CD4-positive, alpha-beta T cell treated with Interleukin-15 for 1 hour (primary cell): ENCODE measurements at regions not wholly inside any gene's neighbourhood (a gene's known extent, or its start where the extent isn't known, plus 50 kb on each side); places are given as distances from the start of the nearest gene placed in this dataset.

Source experiments
- DNase-seq: peaks from one replicate; pipeline ENCODE4 v3.0.0-alpha.2; 2020

DNA sequence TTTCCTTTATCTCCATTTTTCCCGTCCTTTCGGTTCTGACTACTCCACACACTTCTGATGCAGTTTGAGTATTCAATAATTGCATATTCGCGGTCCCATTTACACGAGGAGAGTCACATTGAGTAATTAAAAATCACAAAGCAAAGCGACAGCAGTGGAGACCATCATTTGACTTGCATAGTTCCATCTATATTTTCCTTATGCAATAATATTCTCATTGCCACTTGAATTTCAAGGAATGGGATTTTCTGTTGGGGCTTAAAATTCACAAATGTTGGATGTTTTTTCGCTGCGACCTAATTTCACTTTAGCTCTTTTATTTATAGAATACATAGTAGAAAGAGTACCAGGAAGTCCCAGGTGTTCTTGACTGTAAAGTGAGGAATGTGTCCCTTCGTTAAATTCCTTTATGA lies 186.8 kb downstream of the ZEB2 start:
- DNase-seq, result no peak

GRCh38 chr2:144332356-144333142 lies 187.4 kb downstream of the ZEB2 start:
- peak; percentile 89 for DNase-seq

GRCh38 chr2:144331674-144332355 lies 188.1 kb downstream of the ZEB2 start:
- no peak for DNase-seq

DNA sequence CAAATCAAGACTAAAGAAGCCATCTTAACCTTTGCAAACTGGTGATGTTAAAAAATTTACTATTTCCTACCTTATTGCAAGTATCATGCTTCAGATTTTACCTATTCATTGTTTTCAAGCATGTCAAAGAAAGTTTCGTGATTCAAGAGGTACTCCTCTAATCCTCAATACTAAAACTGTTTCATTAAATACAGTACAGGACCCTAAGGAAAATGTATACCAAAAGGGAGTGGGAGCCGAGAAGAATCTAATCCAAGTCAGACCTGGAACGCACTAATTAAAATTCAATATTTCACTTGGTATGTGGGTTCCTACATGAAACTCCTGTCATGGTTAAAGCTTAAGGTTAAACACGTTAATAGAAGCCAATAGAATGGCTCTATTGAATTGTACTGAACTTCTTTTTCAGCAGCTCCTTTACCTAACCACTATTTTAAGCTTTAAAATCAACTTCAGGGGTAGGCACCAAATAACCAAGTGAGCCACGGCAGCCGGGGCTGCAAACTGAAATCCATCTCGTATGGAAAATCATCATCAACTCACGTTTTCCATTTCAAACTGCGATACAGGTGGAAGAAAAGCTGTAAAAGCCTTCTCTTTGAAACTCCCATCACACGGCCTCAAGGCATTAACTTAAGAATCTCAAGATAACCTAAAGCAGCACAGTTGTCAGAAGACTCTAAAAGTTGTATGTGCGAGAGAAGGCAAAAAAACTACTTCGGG lies 188.8 kb downstream of the ZEB2 start:
- DNase-seq, result no peak

GRCh38 chr2:144329472-144329871 lies 190.4 kb downstream of the ZEB2 start:
- no peak for DNase-seq

- DNase-seq, result peak; percentile 22
Measured at GRCh38 chr2:144328938-144329337, 191.0 kb downstream of the ZEB2 start.

DNA sequence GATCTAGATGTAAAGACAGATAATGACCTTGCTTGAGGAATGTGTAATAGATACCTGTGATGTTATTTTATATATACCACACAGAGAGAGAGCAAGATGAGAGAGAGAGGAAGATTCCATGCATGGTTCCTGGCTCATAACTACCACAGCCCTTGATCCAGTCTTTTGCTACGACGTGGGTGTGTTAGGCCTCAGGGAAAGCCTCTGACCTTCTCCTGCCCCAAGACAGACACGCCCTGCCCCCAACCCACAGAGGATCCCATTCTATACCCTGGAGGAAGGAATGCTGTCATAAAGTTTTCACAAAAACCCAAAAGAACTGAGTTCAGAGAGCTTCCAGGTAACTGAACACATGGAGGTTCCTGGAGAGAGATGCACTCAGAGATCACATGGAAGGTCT lies 193.1 kb downstream of the ZEB2 start:
- no peak for DNase-seq

DNA sequence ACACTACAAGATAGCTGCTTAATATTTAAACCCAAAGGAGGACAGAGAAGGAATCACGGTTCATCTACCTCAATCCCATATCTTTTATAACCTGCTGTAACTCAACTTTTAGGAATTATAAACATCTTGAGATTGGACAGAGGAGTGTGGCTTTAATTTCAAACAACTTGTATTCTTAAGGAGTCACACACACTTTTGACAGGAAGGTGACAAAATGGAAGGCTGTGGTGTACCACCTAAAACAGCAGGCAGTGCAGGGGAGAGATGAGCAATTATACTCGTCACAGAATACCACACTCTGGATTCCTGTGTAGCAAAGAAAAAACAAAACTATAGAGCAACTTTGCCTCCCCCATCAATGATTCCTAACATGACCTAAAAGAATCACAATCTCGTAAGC lies 194.8 kb downstream of the ZEB2 start:
- DNase-seq, result peak; percentile 36

GRCh38 chr2:144324446-144325045 lies 195.4 kb downstream of the ZEB2 start:
- DNase-seq, result no peak

DNA sequence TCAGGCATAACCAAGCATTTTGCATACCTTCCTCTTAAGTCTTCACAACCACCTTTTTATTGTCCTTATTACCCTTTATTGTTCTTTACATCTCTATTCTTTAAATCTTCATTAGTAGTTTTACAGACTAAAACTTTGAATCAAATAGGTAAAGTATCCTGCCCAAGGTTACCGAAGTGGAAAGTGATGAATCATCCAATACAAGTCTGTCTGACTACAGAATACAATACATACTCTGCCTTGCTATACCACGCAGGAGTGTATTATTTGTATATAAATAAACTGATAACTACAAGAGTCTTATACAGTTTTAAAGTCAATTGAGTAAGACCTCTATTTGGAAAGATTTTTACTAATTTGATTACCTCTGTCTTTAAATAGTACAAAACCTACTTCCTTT lies 196.0 kb downstream of the ZEB2 start:
- DNase-seq, result no peak

DNA sequence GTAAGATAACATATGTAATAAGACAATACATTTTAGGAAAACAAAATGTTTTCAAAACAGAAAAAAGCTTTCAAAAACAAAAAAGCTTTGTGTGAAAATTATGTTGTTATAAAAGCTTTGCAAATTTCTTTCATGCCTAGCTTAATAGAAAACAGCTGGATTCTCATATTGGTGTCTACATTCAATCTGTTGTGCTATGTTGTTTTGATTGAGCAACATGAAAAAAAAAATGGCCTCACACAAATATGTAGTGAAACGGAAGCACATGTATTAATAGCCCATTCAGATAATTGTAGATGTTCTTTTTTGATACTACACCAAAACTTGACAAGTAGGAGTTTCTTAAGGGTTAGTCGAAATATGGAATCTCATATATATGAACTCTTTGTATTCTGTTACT lies 197.5 kb downstream of the ZEB2 start:
- DNase-seq, result no peak

GRCh38 chr2:144320491-144320890 lies 199.4 kb downstream of the ZEB2 start:
- peak; percentile 51 for DNase-seq

DNA sequence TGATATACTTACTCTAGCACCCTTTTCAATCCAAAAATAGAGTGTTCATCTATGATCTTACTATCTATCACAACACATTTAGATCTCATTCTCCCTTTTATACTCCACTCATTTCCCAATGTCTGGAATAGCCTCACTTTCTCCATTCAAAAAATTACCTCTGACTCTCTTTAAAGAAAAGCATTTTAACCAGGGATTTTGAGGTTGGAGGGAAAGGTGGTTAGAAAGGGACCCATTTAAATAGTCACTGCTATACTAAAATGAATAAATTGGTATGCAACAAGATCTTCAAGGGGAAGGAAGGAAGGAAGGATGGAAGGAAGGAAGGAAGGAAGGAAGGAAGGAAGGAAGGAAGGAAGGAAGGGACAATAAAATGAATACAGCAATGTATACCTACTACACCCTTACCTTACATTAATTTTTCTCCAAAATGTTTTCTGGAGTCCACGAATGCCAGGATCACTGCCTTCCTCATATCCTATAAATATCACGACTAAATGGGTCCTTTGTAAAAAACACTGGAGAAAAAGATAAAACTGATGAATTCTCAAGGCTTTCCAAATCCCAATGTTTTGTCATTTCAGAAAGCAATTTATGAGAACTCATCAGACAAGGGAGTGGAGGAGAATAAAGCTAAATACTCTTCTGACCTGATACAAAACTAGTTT lies 202.7 kb downstream of the ZEB2 start:
- DNase-seq, result no peak

DNA sequence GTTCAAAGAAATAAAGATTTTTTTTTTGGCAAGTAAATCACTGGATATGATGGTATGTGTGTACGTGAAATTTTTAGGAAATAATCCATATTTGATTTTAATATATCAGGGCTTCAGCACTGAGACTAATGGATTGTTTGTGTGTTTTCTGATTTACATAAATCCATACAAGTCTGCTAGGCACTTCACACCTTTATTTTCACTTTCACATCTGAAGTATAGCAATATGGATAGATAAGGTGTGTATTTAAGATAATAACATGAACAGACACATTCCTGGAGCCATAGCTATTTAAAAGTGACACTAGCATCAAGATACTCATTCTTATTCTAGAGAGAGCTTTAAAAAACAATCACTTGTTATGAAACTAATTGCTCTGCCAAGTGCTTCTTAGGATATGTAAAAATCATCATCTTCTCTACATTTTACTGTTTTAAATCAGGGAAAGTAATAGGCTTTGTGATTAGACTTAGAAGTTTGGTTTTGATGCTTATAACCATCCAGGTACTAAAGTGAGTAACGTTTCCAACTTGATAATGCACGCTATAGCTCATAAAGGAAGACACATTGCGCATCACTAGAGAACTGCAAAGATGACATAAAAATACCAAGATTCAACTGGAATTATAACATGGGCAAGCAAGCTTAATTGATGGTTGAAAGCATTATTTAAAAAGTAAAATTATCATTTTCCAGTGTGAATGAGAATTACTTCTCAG lies 208.9 kb downstream of the ZEB2 start:
- no peak for DNase-seq

DNA sequence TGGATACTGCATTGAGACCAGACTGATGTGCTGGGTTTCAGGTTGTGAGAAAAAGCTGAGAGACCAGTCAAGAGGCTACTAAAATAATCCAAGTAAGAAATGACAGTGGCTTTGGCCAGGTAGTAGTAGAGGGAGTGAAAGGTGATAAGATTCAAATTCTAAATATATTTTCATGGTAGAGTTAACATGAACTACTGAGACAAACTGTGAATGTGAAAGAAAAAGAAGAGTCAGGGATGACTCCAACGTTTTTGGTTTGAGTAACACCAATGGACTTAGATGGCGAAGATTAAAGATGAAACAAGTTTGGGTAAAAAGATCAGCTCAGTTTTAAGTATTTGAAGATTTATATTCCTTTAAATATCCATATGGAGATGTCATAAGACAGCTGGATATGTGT lies 209.4 kb downstream of the ZEB2 start:
- DNase-seq, result no peak

DNA sequence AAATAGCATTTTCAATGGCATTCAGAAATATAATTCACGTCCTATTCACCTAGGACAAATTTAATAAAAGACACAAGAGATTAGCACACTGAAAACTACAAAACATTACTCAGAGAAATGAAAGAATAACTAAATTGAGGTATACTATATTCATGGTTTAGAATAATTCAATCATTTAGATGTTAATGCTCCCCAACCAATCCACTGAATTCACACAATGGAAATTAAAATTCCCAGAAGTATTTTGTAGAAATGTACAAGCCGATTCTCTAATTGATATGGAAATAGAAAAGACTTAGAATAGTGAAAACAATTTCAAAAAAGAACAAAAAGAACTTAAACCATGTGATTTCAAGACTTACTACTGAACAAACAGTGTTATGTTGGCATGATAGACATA lies 212.2 kb downstream of the ZEB2 start:
- DNase-seq, result no peak

DNA sequence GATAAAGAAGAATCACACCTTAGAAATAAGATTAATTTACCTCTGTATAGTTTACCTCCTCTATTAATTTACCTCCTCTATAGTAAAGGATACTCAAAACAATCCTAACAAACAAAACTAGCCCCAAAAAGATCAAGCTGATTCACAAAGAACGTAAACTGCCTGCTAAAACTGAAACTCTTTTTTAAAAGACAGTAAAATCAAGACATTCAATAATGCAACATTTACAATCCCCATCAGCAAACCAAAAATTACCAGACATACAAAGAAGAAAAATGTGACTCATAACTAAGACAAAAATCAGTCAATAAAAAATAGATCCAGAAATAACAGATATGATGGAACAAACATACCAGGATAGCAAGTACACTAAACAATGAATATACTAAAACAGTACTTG lies 215.7 kb downstream of the ZEB2 start:
- no peak for DNase-seq

DNA sequence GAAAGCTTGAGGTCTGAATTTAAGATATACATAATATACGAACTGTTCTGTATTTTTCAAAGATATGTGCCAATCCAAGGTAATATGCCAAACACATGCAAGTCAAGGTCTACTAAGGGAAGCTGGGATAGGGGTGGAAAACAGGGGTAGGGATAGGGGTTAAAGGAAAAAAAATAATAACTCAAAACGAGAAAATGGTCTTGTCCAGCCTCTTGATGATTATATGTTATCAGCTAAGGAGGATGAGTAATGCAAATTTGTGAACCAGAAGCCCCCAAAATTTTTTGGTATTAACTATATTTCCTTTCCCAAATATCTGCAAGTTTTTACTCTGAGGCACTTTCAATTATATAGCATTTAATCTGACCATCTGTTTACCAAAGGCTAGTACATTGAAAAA lies 219.3 kb downstream of the ZEB2 start:
- no peak for DNase-seq

DNA sequence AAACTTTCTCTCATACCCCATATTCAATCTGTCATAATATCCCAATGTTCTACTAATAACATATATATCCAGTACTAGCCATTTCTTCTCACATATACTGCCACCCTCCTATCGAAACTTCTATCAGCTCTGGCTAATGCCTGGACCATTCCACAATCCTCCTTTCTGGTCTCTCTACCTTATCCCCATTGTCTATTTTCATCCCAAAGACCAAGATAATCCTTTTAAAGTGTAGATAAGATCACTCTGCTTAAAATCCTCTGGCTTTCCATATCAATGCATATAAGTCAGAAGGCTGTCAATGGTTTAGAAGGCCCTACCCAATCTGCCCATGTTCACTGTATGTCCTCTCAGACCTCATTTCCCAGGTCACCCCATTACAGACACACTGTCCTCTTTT lies 229.6 kb downstream of the ZEB2 start:
- no peak for DNase-seq

- no peak for DNase-seq
Measured at GRCh38 chr2:144288438-144288837, 231.5 kb downstream of the ZEB2 start.

GRCh38 chr2:144285324-144285723 lies 234.6 kb downstream of the ZEB2 start:
- DNase-seq, result no peak

DNA sequence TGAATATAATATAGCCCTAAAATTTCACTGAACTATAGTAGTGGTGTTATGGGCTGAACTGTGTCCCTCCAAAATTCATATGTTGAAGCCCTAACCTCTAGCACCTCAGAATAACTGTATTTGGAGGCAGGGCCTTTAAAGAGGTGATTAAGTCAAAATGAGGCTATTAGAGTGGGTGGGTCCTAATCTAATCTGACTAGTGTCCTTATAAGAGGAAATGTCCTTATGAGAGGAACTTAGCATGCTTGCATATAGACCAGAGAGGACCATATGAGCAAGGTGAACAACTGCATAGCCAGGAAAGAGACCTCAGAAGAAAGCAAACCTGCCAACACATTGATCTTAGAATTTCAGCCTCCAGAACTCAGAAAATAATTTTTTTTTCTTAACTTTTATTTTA lies 238.4 kb downstream of the ZEB2 start:
- DNase-seq, result no peak
